ENCODE measurements at regions not wholly inside any gene's neighbourhood (a gene's known extent, or its start where the extent isn't known, plus 50 kb on each side); places are given as distances from the start of the nearest gene placed in this dataset.

DNA sequence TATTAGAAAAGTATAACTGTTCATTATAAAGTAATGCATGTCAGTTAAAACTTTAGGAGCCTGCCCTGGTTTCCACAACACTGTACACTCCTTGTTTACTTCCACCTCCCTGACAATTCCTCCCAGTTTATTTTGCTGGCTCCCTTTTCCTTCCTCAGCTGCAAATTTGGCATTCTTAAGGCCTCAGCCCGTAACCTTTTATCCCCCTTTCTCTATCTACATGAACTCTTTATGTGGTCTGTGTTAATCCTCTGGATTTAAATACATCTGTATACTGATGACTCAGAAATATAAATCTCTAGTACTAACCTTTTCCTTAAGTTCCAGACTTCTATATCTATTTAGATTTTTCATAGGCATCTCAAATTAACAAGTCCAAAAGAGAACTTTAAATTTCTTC, 143.6 kb downstream of the OTOL1 start:
- no peak for TF ChIP-seq POLR2A (IDR thresholded peaks at IDR 0.05)
- no peak for TF ChIP-seq POLR2AphosphoS5 (IDR thresholded peaks at IDR 0.05)
- TF ChIP-seq EP300 (IDR thresholded peaks at IDR 0.05): no peak
- TF ChIP-seq, protein P1, sequence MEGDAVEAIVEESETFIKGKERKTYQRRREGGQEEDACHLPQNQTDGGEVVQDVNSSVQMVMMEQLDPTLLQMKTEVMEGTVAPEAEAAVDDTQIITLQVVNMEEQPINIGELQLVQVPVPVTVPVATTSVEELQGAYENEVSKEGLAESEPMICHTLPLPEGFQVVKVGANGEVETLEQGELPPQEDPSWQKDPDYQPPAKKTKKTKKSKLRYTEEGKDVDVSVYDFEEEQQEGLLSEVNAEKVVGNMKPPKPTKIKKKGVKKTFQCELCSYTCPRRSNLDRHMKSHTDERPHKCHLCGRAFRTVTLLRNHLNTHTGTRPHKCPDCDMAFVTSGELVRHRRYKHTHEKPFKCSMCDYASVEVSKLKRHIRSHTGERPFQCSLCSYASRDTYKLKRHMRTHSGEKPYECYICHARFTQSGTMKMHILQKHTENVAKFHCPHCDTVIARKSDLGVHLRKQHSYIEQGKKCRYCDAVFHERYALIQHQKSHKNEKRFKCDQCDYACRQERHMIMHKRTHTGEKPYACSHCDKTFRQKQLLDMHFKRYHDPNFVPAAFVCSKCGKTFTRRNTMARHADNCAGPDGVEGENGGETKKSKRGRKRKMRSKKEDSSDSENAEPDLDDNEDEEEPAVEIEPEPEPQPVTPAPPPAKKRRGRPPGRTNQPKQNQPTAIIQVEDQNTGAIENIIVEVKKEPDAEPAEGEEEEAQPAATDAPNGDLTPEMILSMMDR (IDR thresholded peaks at IDR 0.05): no peak
- Histone ChIP-seq H3K27ac (no peak overlapping the region), H3K4me3 (no peak overlapping the region), H3K9me3 (no peaks in the 10 kb centered on the region), H3K27me3 (no peaks in the 10 kb centered on the region), H3K36me3 (no peaks in the 10 kb centered on the region), H3K4me1 (no peaks in the 10 kb centered on the region)
- WGBS, 2 donors: 51 to 62% methylated on average over 1 of the region's 1 CpG
- ATAC-seq (ENCODE audit: low FRiP score in 2 of 2) (no peak), DNase-seq (no peak)

DNA sequence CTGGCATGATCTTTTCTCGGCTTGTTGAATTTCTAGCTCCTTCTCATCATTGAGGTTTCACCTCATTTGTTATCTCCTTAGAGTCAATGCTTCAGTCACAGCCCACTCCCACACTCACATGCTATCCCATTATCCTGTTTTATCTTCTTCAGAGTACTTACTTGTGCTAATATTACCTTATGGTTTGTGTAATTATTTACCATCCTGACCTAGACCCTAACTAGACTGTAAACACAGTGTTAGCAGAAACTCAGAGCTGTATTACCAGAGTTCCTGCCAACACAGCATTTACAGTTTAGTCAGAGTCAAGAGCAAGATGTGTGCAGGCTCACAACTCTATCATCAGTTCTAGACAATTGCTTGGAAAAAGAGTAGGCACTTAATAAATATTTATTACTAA, 144.7 kb downstream of the OTOL1 start:
- no peak overlapping the region for H3K4me3 ChIP-seq
- ATAC-seq (ENCODE audit: low FRiP score in 2 of 2) (no peak), DNase-seq (no peak)
- H3K4me1 ChIP-seq: no peaks in the 10 kb centered on the region
- no peak overlapping the region for H3K27ac ChIP-seq
- TF ChIP-seq, protein P1 (IDR thresholded peaks at IDR 0.05): no peak
- TF ChIP-seq POLR2A (IDR thresholded peaks at IDR 0.05): no peak
- TF ChIP-seq POLR2AphosphoS5 (IDR thresholded peaks at IDR 0.05): no peak
- TF ChIP-seq EP300 (IDR thresholded peaks at IDR 0.05): no peak
- no peaks in the 10 kb centered on the region for H3K27me3 ChIP-seq
- 46 to 64% methylated on average over 1 of the region's 1 CpG for WGBS, 2 donors
- H3K9me3 ChIP-seq: no peaks in the 10 kb centered on the region
- no peaks in the 10 kb centered on the region for H3K36me3 ChIP-seq

DNA sequence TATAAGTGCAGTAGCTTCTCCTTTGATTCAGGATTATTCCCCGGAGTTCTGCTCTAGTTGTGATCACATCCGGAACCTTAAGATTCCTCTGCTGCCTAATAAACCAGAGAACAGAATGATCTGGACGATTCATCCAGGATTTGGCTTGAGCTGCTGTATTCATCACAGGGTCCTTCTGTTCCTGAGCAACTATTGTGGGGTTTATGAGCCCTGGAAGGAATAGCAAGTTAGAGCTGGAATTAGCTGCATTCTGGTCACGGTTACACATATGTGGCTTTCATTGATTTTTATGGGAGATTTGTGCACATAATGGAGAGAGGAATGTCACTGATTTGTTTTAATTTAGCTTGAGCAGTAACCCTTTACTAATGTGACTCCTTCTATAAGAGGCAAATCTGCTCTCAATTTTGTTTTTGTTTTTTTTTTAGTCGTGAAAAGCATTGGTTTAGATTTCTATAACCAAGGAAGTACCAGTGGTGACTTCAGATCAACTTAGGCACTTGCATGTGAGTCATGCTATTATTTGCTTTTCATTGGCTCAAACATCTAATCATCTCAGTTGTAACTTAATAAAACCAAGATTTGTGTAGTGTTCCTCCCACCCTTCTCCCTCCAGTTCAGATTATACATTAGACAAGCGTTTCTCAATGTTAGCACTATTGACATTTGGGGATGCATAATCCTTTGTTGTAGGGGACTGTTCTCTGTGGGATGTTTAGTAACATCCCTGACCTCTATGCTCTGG, 148.5 kb downstream of the OTOL1 start:
- Histone ChIP-seq H3K4me3 (no peak overlapping the region), H3K4me1 (no peaks in the 10 kb centered on the region), H3K27me3 (no peaks in the 10 kb centered on the region), H3K36me3 (no peaks in the 10 kb centered on the region), H3K27ac (no peak overlapping the region), H3K9me3 (no peaks in the 10 kb centered on the region)
- no peak for DNase-seq
- TF ChIP-seq, protein P1 (IDR thresholded peaks at IDR 0.05): no peak
- TF ChIP-seq POLR2A (IDR thresholded peaks at IDR 0.05) (no peak), EP300 (IDR thresholded peaks at IDR 0.05) (no peak), POLR2AphosphoS5 (IDR thresholded peaks at IDR 0.05) (no peak)
- ATAC-seq (ENCODE audit: low FRiP score in 2 of 2): no peak
- 79 to 89% methylated on average over 6 of the region's 6 CpGs for WGBS, 2 donors

DNA sequence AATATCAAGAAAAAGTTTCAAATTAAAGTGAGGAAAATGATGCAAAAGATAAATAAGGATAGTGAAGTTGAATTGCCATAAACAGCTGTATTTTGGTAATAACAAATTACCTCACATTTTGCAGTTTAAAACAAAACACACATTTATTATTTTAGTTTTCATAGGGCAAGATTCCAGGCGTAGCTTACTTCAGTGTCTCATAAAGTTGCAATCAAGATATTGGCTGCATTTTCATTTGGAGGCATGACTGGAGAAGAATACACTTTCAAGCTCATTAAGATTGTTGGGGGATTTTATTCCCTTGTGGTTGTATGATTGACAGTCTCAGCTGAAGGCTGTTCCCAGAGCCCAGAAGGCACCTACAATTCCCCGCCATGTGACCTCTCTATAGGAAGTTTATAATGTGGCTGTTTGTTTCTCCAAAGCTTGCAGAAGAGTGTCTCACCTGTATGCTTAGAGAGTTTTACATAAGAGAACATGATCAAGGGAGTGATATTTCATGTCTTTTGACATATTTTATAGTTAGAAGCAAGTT, 151.4 kb downstream of the OTOL1 start:
- H3K27ac ChIP-seq: no peak overlapping the region
- no peaks in the 10 kb centered on the region for H3K27me3 ChIP-seq
- no peak for TF ChIP-seq POLR2AphosphoS5 (IDR thresholded peaks at IDR 0.05)
- TF ChIP-seq POLR2A (IDR thresholded peaks at IDR 0.05): no peak
- TF ChIP-seq, protein P1 (IDR thresholded peaks at IDR 0.05): no peak
- no peak for TF ChIP-seq EP300 (IDR thresholded peaks at IDR 0.05)
- WGBS, 2 donors: 88 to 97% methylated on average over 2 of the region's 2 CpGs
- H3K4me3 ChIP-seq: no peak overlapping the region
- ATAC-seq (ENCODE audit: low FRiP score in 2 of 2) (no peak), DNase-seq (no peak)
- no peaks in the 10 kb centered on the region for H3K36me3 ChIP-seq
- no peaks in the 10 kb centered on the region for H3K4me1 ChIP-seq
- no peaks in the 10 kb centered on the region for H3K9me3 ChIP-seq

Data from upper lobe of left lung (tissue), 6 donors.